LNCaP clone FGC (cell line): ENCODE measurements at regions not wholly inside any gene's neighbourhood (a gene's known extent, or its start where the extent isn't known, plus 50 kb on each side); places are given as distances from the start of the nearest gene placed in this dataset.

Experiments
- DNase-seq: peaks from one replicate; pipeline ENCODE4 v3.0.0-alpha.2; 2011; ENCODE audit warnings: low read depth
- H3K4me3 ChIP-seq: 2 replicates; pipeline ENCODE4 v1.5.1; 2011; ENCODE audit warnings: mild to moderate bottlenecking, low read depth, low read length, control low read depth
- CTCF ChIP-seq: IDR thresholded peaks from 2 replicates; pipeline ENCODE4 v1.5.1; 2012; ENCODE audit warnings: mild to moderate bottlenecking; ENCODE audit not compliant: control insufficient read depth, insufficient read depth; ENCODE audit errors: extremely low read depth

- TF ChIP-seq CTCF, result no peak
- H3K4me3 ChIP-seq, result no peak overlapping the region
- no peak for DNase-seq
Observed at GRCh38 chr10:128723631-128724205, 597.5 kb upstream of the MKI67 start.

DNA sequence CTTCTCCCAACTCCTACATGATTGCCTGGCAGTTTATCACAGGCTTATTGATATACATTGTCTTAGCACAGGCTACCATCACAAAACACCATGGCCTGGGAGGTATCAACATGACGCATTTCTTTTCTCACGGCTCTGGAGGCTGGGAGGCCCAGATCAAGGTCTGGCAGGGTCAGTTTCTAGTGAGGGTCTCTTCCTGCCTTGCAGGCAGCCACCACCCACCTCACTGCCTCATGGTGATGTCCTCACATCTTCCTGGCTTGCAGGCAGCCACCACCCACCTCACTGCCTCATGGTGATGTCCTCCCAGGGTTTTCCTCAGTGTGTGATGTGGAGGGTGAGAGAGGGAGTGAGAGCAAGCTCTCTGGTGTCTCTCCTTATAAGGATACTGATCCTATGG lies 599.3 kb upstream of the MKI67 start:
- no peak for DNase-seq
- H3K4me3 ChIP-seq, result no peak overlapping the region
- TF ChIP-seq CTCF, result no peak

DNA sequence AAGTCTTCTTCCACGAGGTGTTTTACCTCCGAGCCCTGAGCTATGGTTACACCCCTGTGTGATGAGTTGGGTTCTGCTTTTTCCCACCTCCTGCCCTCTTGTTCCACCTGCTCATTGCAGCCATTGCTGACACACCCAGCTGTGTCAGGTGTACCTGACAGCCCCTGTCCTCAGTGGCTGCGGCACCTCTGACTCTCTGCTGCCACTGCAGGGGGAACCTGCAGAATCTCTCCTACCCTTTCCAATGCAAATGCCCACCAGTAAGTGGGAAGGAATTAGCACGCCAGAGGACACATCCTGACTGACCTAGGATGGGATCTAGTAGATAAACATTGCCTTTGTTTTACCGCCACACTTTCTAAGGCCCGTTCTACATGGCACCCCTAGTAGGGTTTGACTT lies 600.9 kb upstream of the MKI67 start:
- DNase-seq, result no peak
- TF ChIP-seq CTCF, result no peak
- H3K4me3 ChIP-seq, result no peak overlapping the region

DNA sequence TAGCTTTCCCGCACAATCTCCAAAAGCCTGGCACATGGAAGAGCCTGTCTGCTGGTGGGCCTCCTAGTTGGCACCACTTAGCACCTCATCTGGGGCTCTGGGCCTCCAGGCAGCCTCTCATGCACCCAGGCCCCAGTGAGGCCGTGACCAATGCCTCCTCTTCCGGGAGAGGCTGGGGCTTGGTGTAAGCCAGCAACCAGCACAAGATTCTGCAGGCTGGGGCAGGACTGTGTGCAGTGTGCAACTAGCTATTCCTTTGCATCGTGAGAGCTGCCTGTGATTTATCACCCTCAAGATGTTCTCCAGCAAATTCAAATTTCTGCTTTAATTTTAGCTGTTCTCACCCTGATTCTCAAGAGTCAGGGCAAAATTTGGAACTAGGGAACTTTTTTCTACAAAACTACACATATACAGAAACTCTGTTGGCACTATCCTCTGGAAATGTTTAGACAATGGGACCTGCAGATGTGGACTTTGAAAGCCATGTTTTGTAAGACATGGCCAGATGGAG lies 603.7 kb upstream of the MKI67 start:
- no peak for TF ChIP-seq CTCF
- no peak for DNase-seq

GRCh38 chr10:128730922-128731321 lies 604.7 kb upstream of the MKI67 start:
- no peak for DNase-seq
- no peak for TF ChIP-seq CTCF
- H3K4me3 ChIP-seq, result no peak overlapping the region

More for the DNA sequence above, 603.7 kb upstream of the MKI67 start:
- no peak overlapping the region for H3K4me3 ChIP-seq

- DNase-seq, result no peak
- H3K4me3 ChIP-seq, result no peak overlapping the region
- TF ChIP-seq CTCF, result no peak
Observed at GRCh38 chr10:128734161-128734560, 607.9 kb upstream of the MKI67 start.

DNA sequence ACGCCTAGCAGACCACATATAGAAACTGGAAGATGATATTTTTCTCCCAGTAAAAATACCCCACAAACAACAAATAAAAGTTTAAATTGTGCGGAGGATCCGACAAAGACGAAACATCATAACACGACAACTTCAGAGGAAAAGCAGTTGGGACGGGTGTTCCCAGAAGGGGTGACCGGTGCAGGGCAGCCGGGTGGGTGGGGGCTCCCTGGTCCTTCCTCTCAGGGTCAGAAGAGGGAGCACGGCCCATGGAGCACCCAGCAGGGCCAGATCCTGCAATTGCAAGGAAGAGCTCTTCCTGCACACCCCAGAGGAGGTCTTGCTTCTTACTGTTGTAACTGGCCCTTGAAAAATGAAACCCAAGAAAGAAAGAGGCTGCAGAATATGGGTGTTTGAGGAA lies 608.5 kb upstream of the MKI67 start:
- H3K4me3 ChIP-seq, result no peak overlapping the region
- TF ChIP-seq CTCF, result no peak
- no peak for DNase-seq
